ENCODE measurements at regions not wholly inside any gene's neighbourhood (a gene's known extent, or its start where the extent isn't known, plus 50 kb on each side); places are given as distances from the start of the nearest gene placed in this dataset.

DNA sequence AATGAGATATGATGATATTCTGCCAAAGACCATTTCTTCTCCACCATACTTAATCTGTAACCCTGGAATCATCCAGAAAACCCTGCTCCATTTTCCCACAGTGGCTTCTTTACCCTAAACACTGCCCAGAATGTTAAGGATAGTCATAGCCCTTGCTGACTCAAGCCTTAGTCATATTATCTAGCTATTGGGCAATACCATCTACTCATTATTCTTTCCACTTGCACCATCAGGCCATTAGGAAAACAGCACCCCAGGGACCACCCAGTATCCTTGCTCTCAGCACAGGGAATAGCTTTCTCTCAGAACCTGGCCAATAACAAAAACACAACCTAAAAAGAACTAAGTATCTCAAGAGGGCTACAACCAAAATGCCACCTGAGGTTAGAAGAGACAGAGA is 445.7 kb upstream of the SLC14A2 start:
- ATAC-seq, result no peak

DNA sequence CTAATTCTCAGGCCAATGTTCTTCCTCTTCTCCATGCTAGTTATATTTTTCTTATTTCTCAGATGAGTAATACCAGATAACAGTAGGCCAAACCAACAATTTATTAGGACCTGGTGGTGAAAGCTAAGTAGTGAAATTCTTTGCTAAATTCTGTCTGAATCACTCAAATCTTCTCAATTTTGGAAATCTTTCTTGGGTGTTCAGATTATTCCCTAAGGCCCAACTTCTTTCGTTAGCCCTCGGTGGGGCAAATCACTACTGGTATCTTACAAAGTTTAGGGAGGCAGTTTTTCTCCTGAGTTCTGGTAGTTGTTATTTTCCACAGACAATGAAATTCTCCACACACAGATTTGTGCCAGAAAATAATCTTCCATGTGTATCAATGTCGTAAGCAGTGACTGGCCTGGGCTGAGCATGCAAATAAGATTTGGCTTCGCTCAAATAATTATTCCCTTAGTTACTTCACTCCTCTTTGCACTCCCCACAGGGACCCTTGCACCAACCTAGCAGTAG is 443.5 kb upstream of the SLC14A2 start:
- ATAC-seq, result no peak

DNA sequence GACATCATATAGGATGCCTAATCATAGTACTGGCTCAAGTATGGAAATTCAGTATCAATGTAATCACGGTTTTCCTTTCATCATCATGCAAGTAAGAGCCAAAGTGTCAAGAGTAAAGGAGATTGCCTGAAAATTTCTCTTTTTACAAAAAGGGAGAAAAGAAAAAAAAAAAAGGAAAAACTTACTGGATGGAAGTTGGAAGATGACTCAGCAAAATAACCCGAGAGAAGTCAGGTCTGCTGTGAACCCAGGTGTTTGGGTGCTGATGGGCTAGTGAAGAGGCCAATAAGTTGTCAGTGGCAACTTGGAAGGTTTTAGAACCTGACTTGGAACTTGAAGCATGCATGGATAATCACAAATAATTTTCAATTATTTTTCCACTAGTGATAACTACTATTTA is 441.9 kb upstream of the SLC14A2 start:
- no peak for ATAC-seq

DNA sequence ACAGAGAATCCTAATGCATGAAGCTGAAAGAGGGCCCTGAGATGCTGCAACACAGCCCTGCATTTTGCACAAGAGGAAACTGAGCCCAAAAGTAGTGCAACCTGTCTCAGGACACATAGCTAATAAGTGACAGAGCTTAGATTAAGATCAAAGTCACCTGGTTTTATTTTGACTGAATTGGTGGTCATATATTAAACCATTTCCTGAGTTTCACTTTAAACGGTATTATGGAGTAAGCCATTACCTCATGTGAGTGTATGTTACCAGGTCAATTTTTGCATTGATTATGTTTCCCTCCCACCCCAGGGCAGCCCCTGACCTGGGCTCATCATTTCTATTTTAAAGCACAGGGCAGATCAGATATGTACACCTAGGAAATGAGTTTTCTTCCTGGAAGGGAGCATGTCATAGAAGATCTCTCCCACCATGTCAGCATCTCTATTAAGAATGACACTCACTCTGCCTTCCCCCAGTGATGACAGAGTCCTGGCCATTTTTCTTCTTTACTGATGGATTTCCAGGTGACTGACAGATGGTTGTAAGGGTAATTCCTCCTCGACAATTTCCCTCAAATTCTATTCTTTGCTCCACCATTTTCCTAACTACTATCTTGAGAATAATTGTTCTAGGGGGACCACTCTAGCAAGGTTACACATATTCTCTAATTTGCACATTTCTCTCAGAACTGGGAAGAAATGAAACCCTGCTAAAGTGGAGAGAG is 441.3 kb upstream of the SLC14A2 start:
- ATAC-seq, result peak in 1 of 2 donors; percentile 36

DNA sequence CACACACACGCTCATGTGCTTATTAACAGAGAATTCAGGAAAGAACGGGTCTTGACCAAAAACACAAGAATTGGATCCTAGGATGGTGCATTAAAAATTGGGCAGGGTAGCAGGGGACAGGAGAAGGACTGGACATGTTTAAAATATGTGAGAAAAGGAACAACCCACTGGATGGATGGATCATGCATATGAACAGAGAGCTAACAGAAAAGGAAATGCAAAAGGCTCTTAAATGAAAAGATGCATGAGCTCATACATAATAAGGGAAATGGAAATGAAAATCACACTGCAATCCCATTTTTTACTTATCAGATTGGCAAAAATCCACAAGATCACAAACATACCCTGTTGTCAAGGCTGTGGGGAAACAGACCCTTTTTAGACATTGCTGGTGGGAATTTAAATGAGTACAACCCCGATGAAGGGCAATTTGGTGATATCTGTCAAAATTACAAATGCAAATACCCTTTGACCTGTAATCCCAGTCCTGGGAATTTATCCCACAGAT is 440.6 kb upstream of the SLC14A2 start:
- no peak for ATAC-seq

DNA sequence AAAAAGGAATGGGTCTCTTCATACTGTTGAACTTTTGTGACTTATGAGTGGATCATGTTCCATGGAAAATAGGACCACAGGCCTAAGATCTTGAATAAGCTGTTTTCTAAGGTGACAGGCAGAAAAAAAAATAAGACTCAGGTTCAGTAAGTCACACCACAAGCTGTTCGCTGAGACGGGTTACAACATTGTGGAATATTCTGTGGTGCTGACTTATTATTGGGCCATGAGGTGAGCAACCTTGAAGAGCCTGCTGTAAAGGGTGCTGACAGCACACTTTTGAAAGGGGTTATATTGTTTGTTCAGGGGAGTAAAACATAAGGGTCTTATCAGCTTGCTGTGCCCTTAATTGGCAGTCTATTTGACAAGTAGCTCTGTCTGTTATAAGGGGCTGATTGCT is 439.8 kb upstream of the SLC14A2 start:
- no peak for ATAC-seq

DNA sequence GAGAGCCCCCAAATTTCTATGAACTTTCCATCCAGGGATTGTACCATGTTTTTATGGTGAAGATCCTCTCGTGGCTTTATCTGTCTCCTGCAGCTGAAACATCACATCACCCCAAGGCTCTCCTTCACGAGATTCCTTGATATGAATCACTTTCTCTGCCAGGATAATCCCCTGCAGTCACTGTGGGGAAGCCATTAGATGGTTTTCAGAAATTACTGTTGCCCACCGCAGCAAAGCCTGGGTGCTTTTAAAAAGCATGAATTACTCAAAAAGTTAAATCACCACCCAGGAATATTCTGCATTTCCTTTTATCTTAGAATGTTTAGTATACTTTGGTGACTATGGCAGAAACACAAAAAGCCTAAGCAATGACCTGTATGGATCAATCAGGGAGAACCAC is 428.4 kb upstream of the SLC14A2 start:
- no peak for ATAC-seq

DNA sequence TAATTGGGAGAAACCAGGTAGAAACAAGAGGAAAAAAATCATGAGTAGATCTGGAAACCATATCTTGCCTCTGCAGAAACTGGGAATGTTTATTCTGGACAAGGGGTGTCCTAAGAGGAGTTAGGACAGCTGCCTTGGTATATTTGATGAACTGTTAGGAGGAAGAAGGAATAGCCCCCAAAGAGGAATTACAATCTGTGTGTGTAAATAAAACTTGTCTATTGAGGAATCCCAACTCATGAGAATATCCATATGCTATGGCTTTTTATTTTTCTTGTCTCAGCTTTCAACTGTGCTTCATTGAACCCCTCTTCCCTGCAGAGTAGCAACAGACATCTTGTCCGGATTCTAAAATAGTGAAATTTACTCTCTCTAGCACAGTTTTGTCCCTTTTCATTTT is 423.5 kb upstream of the SLC14A2 start:
- no peak for ATAC-seq

DNA sequence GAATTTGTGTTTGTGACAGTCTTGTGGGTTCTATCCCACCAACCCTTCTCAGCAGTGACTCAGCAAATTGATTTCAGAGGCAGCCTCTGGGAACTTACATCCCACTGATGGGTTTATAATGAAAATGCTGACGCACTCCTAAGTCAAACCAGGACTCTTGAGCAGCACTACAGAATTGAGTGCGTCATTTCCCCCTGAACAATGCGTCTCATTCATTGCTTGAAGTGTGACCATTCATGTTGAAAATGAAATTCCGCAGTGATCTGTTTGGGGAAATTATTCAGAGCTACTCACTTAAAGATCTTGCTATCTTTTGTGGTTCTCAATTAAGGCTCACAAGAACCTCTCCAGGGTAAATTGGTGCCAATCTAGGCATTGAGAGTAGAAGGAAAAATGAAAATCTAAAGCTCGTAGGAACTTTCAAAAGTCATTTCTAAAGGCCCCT is 417.7 kb upstream of the SLC14A2 start:
- ATAC-seq, result peak; percentile 71 to 90

DNA sequence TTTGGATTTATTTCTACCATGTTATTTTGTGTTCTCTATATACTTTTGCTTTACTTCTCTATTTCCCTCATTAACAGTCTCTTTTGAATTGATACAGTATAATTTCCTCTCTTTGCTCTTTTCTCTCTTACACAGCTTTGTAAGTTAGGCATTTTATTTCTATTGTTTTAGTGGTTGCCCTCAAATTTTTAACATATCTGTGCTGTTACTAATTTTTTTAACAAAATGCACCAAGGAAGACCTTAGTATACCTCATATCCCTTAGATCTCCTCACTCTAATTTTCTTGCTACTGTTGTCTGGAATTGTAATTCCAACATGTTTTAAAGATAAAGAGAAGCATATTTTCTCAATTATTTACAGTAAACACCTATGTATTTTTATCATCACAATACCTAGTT is 416.8 kb upstream of the SLC14A2 start:
- no peak for ATAC-seq

DNA sequence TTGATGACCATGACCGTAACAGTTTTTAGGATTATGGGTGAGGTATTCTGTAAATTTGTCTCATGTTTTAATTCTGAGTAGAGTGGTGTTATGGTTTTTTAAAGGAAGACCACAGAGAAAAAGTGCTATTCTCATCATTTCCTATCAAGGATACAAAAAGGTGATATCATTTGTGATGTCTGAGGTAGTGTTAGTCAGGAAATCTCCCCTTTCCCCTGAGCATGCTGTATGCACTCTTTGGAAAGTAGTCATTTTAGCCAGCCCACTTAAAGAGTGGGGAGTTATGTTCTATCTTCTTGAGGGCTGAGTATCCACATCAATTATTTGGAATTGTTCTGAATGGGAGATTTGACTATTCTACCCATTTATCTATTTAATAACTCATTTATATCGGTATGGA is 414.2 kb upstream of the SLC14A2 start:
- ATAC-seq, result no peak

DNA sequence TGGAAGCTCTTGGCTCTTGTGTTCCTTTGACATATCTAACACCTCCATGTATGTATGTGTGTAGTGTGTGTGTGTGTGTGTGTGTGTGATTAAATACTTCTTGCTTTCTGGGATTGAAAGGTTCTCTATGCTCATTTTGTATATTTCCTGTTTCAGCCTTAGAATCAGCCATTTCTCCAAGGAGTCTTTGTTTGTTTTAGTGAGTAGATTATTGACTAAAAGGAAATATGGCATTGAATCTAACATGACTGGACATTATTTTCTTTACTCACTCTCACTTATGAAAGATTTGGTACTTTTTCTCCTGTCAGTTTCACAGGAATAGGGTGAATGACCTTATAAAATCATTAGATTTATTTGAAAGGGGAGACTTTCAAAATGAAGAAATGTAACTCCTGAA is 413.8 kb upstream of the SLC14A2 start:
- no peak for ATAC-seq

DNA sequence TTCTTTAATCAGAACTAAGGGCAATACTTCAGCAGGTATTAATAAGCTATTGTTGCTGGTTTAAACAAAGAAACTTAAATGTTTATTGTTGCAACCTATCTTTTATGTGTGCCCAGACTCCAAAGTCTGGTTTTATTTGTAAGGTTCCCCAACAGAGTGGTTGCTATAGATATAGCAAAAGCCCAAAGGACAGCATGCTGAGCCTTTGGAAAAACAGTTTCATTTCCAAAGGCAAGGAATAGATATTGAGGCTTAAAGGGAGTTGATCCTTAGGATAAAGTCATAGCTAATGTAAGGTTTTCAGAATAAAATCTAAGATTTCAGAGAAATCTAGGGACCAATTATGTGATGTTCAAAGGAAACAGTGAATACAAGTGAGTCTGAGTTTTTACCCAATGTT is 413.2 kb upstream of the SLC14A2 start:
- no peak for ATAC-seq

DNA sequence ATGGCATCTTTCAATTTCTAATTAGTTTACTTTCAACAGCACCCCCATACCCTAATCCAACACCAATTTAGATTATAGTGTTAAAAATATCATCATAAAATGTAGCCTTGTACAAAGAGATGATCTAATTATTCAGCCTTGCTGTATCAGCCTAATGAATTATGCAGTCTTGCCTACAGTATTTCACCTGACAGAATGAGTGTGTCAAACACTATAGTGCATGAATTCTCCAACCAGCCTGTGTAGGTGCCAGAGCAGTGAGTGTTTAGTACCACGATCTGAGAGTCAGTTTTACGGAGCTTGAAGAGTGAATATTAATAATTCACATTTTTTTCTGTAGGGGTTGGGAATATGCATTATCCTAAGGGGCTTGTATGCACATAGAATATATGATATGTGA is 411.6 kb upstream of the SLC14A2 start:
- ATAC-seq, result no peak

DNA sequence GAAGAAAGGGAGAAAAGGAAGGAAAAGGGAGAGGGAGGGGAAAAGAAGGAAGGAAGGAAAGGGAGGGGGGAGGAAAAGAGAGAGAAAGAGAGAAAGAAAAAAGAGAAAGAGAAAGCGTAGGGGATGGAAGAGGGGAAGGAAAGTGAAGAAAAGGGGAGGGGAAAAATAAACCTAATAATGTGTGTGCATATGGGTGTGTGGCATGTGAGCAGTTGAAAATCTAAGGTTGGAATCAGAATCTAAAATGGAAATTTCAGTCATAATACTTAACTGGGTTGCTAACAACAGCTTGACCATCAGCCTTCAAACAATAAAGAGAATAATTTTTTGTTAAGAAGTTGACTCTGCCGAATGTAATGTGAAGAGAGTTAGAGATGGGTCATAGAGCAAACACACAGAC is 407.9 kb upstream of the SLC14A2 start:
- ATAC-seq, result no peak

DNA sequence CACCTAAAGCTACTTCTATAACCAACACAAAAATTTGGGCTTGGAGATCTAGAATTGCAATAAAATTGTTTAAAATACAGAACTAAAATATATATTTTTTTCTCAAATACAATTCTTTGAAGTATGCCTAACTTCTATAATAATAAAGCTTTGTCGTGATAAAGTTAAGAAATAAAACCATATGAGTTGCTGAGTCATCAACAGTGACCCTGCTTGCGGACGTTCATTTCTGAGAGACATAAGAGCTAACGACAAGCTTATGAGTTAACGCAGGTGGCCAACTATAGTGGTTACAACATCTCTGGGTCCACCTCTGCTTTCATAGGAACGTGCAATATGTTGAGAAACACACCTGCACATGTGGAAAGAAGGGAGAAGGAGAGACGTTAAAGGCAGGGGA is 407.1 kb upstream of the SLC14A2 start:
- no peak for ATAC-seq

DNA sequence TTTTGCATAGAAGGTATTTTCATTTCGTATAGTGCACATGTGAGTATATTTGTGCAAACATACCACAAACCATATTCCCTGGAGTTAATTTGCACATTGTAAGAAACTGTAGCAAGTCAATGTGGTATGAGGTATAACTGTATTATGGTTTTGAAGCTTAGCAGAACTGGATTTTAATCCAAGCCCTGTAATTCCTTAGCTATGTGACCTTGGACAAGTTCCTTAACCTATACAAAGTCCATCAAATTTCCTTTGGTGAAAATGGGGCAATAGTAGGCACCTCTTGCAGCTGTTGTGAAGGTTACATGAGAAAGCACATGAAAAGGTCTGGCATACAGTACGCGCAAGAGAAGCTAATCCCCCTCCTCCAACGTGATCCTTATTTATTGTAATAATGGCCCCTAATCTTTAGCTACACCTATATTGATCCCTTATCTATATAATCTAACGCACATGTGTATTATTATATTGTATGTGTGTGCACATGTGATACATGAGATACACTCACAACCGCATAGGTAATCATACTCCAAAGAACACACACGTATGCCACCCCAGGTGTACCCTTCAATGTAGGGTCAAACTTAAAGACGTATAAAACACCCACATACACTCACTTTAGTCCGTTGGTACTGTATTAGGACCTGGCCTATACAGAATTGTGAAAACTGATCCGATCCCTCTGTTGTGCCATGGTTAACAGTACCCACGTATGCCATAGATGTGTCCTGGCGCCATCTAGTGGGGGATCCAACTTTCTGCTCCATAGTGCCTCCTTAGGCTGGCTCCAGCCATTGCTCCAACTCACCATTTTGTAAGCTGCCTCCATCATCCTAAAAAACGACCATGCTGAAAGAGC is 402.9 kb upstream of the SLC14A2 start:
- ATAC-seq, result peak; percentile 65 to 81

DNA sequence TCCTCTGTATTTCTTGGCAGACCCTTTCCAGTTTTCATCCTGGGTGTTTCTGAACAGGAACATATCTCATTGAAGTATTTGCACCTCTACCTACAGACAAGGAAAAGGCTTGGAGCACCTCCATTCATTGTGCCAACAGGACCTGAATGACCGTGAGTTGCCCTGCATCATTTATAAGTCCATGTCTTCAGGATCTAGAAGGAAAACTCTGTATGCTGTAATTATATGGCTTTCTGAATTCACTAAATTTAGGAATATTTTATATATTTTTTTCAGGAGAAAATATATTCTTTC is 402.3 kb upstream of the SLC14A2 start:
- no peak for ATAC-seq

DNA sequence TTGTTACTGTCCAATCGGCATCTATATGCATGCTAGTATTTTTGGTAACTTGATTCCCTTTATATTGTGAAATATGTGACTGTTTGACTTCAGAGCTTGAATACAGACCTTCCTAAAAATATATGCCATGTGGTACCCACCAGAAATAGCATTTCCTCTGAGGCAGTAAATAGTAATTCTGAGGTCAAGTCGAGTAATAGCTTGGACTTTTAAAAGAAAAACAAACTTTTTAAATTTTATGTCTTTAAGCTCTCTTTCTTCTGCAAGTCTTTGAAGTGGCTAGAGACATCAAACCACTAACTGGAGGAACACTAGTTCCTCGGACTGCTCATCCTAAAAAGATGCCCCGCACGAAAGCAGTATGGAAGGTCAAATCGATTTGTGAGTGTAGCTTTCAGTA is 396.8 kb upstream of the SLC14A2 start:
- no peak for ATAC-seq

DNA sequence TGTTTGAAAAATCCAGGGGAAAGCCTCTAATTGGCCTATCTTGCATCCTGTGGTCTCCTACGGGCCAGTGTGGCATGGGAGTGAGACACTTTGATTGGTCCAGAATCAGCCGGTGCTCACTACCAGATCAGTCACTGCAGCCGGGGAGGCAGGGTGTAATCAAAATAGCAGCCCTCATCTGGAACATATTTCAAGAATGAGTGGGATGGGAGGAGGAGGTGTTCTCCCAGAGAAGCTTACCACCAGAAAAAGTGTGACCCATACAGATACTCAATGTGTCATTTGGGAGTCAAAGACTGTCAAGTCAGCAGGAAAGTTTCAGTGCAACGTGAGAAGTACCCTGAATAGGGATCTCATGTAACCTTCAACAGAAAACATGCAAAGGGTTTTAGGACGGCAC is 393.9 kb upstream of the SLC14A2 start:
- ATAC-seq, result no peak

DNA sequence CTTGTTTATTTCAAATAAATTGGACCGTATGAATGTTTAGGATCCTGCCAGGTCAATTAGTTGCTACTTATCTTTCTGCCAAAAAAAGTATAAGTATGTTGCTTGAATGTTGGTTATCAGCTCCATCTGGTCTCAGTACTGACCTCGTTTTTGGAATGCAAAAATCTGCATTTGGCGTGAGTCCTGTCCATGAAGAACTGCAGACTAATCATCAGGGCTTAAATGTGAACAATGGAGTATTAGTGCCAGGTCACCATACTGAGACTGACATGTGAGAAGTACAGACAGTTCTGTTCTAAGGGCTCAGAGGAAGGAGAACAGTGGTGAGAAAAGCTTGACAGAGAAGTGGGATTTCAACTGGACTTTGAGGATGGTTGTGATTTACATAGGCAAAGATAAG is 393.1 kb upstream of the SLC14A2 start:
- ATAC-seq, result no peak

DNA sequence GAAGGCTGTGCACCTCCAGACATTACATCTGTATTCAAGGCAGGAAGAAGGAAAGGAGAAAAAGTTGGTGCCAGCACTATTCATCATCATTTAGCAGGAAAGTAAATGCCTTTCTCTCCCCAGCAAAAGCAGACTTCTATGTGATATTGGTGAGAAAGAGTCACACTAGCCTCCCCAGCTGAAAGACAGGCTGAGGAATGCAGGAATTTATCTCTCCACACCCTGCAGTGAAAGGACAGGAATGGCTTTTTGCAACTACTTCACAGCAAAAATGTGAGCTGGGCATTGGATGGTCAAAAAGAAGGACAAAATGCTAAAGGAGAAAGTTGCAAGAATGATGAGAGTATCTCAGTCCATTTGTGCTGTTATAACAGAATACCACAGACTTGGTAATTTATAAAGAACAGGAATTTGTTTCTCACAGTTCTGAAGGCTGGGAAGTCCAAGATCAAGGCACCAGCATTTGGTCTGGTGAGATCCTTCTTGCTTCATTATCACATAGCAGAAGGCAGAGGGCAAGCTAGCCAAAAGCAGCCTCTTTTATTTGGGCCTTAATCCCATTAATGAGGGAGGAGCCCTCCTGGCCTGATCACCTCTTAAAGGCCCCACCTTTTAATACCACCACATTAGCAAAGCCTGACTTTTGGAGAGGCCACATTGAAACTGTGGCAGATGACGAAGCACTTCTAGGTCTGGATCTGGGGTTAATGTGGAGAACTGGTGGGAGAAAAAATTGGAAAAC is 388.1 kb upstream of the SLC14A2 start:
- no peak for ATAC-seq

DNA sequence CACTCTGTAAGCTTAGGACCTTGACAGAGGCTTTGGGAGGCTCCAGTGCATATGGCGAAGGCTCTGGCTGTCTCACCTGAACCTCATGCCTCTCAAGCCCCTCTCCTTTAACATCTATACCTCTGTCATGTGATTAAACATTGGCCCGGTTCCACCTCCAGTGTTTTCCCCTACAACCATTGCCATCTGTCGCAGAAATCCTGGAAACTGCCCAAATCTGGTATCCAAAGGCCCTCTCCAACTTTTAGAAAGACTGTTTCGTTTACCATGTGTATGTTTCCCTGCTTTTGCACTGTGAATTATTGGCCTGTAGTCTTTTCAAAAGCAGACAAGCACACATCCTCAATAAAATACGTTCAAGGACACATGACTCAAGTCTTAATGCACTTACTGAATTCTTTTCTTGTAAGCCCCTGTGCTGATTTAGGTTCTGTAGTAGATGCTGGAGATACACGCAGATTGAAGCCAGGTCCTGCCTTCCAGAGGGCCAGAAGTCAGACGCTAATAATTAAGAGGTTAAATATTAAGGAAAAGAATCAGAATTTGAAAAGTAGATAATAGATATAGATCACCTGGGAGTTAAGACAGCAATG is 386.4 kb upstream of the SLC14A2 start:
- no peak for ATAC-seq

Measured in activated CD4-positive, CD25-positive, alpha-beta regulatory T cell treated with anti-CD3 and anti-CD28 coated beads, Interleukin-2, amount 50 U/mL, for 24 hours (primary cell).